HG02870 (cell line): ENCODE measurements at regions not wholly inside any gene's neighbourhood (a gene's known extent, or its start where the extent isn't known, plus 50 kb on each side); places are given as distances from the start of the nearest gene placed in this dataset.

ENCODE experiments used
- ATAC-seq: cut with Tn5 transposase; IDR thresholded peaks from one replicate; pipeline ENCODE4 v1.9.1; 2021; ENCODE audit warnings: mild to moderate bottlenecking, moderate library complexity; ENCODE audit not compliant: unreplicated experiment

DNA sequence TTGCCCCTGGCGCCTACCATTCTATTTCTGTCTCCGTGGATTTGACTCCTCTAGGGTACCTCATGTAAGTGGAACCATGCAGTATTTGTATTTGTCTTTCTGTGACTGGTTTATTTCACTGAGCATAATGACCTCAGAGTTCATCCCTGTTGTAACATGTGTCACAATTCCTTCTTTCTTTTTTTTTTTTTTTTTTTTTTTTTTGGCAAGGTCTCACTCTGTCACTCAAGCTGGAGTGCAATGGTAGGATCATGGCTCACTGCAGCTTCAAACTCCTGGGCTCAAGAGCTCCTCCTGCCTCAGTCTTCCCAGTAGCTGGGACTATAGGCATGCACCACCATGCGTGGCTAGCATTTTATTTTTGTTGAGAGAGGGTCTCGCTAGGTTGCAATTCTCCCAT, 74.0 kb upstream of the SEPTIN5 start:
- no peak for ATAC-seq

DNA sequence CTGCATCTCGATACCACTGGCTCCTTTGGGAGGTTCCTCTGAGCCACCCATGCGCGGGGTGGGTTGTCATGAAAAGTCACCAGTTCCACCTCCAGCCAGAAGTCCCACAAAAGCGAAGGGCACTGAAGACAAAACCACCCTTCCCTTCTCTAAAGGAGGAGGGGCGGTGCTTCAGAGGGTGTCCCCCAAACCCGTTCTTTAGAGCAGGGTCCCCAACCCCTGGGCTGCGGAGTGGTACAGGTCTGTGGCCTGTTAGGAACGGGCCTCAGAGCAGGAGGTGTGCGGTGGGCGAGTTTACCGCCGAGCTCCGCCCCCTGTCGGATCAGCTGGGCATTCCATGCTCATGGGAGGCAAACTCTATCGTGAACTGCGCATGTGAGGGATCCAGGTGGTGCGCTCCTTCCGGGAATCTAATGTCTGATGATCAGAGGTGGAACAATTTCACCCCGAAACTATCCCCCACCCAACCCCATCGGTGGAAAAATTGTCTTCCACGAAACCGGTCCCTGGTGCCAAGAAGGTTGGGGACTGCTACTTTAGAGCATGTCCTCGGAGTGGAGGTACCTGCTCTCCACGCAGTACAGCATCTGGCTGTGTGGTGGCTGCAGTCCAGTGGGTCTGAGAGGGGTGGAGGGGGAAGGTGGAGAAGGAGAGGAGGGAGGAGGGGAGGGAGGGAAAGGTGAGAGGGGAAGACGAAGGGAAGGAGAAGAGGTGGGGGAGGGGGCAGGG, 72.9 kb upstream of the SEPTIN5 start:
- no peak for ATAC-seq

DNA sequence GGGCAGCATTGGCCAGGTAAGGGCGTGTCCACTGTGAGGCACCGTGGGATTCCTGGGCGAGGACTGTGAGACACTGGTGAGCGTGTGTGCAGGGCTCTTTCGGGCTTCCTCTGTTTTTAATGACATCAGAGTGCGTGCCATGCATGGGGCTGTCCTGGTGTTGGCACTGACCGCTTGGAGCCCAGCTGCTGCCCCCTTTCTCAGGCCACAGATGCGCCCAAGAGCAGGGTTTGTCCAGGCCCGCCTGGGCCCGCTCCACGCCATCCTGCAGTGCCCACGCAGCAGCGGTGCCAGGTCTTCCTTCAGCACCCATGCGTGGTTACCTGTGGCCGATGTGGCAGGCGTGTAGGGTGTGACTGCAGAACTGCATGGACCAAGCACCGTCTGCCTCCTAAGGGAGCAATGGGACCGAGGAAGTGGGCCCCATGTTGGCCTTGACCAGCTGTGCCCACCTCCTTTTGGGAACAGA, 72.3 kb upstream of the SEPTIN5 start:
- no peak for ATAC-seq

DNA sequence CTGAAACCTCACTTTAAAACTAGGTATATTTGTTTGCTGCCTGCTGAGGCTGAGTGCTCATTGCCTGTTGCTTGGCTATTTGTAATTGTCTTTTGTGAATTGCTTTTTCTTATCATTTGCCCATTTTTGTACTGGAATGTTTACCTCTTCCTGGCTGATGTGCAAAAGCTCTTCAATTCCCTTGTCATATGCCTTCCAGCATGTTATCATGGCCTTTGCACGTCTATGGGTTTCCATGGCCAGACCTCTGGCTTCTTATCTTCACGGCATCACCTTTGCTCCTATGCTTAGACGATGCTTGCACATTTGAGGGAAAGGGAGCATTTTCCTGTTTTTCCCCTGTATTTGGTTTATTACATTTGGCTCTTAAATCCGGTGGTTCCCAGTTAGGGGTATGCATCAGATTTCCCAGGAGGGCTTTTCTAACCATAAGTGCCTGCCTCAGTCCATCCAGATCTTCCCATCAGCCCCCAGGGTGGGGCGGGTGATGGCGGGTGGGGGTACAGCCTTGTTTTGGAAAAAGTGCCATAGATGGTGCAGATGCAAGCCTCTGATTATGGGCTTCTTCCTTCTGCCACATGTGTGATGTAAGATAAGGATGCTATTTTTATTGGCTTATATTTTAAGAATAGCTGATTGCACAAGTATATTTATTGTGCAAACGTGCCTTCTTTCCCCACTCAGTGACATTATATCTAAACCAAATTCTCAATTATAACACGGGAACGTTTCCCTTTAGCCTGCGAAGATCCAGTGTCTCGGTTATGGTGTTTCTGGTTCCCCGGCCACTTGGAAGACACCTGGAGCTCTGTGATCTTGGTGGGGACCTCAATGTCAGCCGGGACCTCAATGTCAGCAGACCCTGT, 70.6 kb upstream of the SEPTIN5 start:
- no peak for ATAC-seq

DNA sequence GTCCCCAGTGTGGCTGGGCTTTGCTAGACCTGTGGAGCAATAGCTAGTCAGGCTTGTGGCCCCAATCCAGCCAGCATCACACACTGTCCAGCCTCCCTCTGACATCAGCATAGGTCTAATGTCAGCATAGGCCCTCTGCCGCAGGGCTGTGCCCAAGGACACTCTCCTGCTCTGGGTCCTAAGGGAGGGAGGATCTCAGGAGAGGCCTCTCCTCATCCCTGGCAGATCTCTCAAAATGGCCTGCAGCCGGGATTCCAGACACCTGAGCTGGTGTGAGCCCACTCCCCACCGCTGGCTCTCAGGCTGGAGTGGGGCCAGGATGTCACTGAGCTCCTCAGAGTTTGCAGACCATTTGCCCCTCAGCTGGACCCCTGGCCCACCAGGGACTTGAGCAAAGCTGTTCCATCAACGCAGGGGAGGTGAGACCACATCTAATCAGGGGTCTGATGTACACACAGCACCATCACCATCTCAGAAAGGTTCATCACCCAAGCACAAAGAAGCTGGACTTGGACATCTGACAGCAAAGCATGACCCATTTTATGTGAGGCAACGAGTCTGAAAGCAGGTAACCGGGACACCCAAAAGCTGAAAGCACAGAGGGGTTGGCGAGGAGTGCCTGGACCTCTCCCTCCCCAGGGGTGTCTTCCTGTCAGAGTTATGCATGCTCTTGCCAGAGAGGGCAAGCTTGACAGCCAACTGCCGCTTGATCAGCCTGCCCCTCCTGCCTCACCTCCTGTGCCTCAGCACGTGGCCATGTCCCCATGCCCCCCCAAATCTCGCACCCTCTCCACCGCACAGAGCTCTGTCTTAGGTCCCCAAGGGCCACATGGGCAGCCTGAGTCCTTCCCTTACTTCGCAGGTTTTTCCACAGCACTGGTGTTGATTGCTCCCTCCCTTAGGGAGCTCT, 69.7 kb upstream of the SEPTIN5 start:
- no peak for ATAC-seq

DNA sequence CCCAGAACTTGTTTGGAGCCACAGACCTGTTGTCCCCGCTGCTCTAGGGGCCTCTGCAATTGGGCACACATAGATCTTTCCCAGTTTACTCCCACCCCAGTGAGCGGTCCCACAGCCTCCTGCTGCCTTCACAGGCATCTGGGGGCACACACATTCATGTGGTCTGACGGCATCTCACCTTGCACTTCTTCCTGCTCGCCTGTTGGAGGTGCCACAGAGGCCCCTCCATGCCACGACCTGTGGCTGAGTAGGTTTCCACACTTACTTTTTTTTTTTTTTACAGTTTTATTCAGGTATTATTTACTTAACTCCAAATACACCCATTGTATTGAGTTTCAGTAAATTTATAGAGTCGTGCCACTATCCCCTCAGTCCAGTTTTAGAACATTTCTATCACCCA, 68.9 kb upstream of the SEPTIN5 start:
- ATAC-seq = no peak

DNA sequence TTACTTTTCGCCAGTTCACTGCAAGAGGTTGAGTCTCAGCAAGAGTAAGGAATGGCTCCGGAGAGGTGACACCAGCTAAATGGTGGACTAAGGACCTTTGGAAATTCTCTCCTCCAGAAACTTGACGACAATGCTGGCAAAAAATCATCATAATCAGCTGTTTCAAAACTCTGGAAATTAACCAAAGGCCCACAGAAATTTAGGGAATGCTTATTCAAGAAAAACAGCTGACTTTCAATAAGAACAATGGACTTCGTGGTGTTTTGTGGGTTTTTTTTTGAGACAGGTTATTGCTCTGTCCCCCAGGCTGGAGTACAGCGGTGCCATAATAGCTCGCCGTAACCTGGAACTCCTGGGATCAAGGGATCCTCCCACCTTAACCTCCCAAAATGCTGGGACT, 68.4 kb upstream of the SEPTIN5 start:
- no peak for ATAC-seq

DNA sequence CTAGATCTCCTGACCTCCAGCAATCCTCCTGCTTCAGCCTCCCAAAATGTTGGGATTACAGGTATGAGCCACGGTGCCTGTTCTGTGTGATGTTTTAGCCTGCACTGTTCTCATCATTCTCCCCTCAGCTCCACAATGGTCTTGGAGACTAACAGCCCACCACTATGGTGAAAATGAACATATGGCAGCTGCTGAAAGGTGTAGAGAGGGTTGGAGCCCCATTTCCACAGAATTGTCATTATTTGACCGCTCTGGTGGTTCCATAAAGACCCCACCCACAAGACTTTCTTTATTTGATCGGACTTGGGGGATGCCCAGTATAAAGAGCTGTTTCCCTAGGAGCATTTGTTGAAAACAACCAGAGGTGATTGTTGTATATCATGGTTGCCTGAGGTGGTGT, 67.9 kb upstream of the SEPTIN5 start:
- ATAC-seq = no peak

DNA sequence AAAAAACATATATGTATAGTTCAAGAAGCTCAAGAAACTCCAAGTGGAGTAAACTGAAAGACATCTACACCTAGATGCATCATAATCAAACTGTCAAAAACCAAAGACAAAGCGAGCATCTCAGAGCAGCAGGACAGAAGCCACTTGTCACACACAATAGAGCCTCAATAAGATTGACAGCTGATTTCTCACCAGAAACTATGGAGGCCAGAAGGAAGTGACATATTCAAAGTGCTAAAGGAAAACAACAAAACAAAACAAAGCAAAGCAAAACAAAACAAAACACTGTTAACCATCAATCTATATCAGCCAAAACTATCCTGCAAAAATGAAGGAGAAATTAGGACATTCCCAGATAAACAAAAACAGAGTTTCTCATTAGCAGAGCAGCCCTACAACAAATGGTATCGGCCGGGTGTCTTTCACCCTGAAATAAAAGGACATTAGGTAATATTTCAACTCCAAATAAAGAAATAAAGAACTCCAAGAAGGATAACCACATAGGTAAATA, 65.8 kb upstream of the SEPTIN5 start:
- ATAC-seq = no peak

DNA sequence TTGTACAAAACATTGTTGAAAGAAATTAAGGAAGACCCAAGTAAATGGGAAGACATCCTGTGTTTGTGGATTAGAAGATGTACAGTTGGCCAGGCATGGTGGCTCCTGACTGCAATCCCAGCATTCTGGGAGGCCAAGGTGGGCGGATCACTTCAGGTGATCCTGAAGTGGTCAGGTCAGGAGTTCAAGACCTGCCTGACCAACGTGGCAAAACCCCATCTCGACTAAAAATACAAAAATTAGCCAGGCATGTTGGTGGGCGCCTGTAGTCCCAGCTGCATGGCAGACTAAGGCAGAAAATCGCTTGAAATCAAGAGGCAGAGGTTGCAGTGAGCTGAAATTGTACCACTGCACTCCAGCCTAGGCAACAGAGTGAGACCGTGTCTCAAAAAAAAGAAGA, 62.0 kb upstream of the SEPTIN5 start:
- no peak for ATAC-seq

DNA sequence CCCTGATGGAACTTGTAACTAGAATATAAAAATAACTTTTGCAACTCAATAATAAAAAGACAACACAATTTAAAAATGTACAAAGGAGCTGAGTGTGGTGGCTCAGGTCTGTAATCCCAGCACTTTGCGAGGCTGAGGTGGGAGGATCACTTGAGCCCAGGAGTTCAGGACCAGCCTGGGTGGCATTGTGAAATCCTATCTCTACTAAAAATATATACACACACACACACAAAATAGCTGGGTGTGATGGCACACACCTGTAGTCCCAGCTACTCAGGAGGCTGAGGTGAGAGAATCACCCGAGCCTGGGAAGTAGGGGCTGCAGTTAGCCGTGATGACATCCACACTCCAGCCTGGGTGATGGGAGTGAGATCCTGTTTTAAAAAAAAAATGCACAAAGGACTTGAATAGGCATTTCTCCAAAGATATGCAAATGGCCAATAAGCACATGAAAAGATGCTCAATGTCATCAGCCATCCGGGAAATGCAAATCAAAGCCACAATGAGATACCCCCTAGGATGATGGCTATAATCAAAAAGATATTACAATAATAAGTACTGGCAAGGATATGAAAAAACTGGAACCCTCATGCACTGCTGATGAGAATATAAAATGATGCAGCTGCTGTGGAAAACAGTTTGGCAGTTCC, 59.8 kb upstream of the SEPTIN5 start:
- no peak for ATAC-seq

DNA sequence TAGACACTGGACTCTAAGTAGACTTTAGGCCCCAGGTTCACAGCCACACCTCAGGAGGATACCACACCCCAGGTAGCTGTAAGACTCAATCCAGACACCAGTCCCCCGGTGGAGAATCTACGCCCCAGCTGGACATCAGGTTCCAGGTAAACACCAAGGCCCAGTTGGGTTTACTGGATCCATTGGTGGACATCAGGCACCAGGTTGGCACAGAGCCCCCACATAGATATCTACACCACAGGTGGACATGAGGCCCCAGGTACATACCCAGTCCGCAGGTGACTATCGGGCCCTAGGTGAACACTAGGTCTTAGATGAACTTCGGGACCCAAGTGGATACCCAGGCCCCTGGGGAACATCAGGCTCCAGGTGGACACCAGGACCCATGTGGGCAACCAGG, 58.9 kb upstream of the SEPTIN5 start:
- ATAC-seq = no peak

DNA sequence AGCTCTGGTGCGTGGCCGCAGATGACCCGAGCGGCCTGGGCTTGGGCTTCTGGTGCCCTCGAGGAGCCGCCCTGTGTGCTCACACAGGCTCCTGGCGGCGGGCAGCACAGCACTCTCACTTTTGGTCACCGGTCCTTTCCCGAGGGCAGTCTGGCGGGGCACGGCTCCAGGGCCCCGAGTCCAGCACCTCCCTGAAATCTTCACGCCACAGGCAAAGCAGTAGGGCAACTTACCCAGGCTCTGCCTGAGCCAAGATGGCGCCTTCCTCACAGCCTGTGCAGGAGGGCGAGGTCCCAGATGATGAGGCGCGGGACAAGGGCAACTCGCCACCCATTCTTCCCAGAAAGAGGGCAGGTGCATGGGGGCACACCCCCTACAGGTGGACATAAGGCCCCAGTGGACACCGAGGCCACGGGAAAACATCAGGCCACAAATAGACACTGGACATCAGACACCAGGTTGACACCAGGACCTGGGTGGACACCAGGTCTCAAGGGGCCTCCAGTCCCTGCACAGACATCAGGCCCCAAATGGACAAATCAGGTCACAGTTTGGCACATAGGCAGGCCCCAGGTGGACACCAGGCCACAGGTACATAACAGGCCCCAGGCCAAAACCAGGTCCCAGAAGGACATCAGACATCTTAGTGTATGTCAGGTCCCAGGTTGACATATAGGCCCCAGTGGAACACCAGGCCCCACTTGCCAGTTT, 57.6 kb upstream of the SEPTIN5 start:
- no peak for ATAC-seq

DNA sequence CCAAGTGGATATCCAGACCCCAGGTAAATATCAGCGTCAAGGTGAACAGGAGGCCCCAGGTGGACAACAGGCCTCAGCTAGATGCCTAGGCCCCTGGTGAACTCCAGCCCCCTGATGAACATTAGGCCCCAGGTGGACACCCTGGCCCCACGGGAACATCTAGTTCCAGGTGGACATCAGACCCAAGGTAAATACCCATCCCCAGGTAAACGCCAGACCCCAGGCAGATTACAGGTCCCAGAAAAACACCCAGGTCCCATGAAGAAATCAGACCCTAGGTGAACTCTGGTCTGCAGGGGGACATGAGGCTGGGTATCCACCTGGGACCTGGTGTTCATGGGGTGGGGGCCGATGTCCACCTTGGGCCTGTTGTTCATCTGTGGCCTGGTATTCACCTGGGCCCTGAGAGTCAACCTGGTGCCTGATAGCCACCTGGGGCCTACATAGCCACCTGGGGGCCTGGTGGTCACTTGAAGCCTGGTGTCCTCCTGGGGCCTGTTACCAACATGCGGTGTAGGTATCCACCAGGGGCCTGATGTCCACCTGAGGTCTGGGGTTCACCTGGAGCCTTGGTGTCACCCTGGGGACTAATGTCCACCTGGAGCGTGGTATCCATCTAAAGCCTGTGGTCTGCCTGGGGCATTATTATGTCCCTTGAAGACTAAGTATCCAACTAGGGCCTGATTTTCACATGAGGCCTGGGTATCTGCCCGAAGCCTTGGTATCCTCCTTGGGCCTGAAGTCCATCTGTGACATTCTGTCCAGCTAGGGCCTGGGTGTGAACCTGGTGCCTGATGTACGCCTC, 56.8 kb upstream of the SEPTIN5 start:
- no peak for ATAC-seq

DNA sequence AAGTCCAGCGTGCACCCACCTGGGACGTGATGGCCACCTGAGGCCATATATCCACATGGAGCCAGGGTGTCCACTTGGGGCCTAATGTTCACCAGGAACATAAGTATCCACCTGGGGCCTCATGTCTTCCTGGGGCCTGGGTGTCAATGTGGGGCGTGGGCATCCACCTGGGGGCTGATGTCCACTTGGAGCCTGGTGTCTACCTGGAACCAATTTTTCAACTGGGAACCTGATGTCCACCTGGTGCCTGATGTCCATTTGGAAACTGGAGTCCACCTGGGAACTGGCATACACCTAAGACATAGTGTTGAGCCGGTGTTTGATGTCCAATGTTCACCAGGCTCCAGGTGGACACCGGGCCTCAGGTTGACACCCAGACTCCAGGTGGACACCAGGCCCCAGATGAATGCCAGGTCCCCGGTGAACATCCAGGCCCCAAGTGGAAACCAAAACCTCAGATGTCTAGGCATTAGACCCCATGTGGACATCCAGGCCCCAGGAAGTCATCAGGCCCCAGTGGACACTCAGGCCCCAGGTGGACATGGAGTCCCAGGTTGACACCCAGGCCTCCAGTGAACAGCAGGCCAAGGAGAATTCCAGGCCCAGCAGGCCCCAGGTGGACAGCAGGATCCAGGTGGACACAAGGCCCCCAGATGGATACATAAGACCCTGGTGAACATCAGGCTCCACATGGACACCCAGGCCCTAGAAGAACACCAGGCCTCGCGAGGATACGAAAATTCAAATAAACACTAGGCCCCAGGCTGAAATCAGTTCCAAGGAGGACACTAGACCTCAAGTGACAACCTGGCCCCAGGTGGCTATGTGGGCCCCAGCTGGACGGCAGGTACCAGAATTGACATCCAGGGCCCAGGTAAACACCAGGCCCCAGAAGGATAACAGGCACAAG, 56.0 kb upstream of the SEPTIN5 start:
- no peak for ATAC-seq

DNA sequence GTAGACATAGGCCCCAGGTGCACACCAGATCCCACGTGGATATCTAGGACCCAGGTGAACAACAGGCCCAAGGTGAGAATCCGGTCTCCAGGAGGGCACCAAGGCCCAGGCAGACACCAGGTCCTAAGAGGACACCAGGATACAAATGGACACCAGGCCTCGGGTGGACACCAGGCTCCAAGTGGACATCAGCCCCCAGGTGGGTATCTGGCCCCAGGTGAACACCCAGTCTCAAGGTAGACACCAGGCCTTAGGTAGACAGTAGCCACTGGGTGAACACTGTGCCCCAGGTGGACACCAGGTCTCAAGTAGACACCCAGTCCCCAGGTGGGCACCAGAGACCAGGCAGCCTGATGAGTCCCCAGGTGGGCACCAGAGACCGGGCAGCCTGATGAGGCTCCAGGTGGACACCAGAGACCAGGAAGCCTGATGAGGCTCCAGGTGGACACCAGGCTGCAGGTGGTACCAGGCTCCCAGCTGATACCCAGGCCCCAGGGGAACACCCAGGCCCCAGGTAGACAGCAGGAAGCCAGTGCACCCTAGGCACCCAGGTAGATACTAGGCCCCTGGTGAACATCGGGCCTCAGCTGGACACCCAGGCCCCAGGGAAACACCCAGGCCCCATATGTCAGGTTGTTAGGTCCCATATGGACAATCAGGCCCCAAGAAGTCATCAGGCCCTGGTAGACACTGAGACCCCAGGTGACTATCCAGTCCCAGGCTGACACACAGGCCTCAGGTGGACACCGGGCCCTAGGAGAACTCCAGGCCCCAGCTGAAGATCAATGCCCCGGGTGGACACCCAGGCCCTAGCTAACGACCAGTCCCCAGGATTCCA, 55.1 kb upstream of the SEPTIN5 start:
- ATAC-seq = no peak

DNA sequence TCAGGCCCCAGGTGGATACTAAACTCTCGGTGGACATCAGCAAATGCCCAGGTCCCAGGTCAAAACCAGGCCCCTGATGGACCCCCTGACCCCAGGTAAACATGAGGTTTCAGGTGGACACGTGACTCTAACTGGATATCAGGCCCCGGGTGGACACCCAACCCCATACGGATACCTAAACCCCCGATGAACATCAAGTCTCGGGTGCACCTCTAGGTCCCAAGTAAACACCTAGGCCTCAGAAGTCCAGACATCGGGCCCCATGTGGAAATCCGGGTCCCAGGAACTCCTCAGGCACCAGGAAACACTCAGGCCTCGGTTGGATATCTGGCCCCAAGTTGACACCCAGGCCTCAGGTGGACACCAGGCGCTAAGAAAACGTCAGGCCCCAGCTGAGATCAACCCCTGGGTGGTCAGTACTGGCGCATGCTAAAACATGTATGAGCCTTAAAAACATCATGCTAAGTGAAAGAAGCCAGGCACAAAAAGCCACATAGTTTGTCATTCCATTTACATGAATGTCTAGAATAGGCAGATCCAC, 54.4 kb upstream of the SEPTIN5 start:
- no peak for ATAC-seq
